ENCODE measurements at regions not wholly inside any gene's neighbourhood (a gene's known extent, or its start where the extent isn't known, plus 50 kb on each side); places are given as distances from the start of the nearest gene placed in this dataset.

- TF ChIP-seq CTCF (IDR thresholded peaks at IDR 0.05; ENCODE audit: poor library complexity, severe bottlenecking), result no peak
- TF ChIP-seq EZH2 (IDR thresholded peaks at IDR 0.05; ENCODE audit: borderline replicate concordance, insufficient read depth, low read length, poor library complexity, severe bottlenecking), result no peak
- no peak for TF ChIP-seq TAF1 (IDR thresholded peaks at IDR 0.05; ENCODE audit: low read depth)
- no peak for TF ChIP-seq POLR2AphosphoS5 (IDR thresholded peaks at IDR 0.05)
- TF ChIP-seq SMC3 (conservative IDR thresholded peaks at IDR 0.05; ENCODE audit: poor library complexity), result no peak
Measured at GRCh38 chr13:112236016-112236415, 140.1 kb upstream of the SPACA7 start.

Data from neural cell (in vitro differentiated cells).